DND-41 (cell line): ENCODE measurements at regions not wholly inside any gene's neighbourhood (a gene's known extent, or its start where the extent isn't known, plus 50 kb on each side); places are given as distances from the start of the nearest gene placed in this dataset.

Experiments
- CTCF ChIP-seq: IDR thresholded peaks from 2 replicates; pipeline ENCODE4 v1.5.1; 2012; ENCODE audit warnings: borderline replicate concordance, low read length, moderate library complexity, mild to moderate bottlenecking; ENCODE audit not compliant: poor library complexity, severe bottlenecking; ENCODE audit errors: extremely low read depth
- EZH2 ChIP-seq: IDR thresholded peaks from 3 replicates; pipeline ENCODE4 v1.6.1; 2012; ENCODE audit warnings: borderline replicate concordance, low read depth, mild to moderate bottlenecking, moderate library complexity, low read length, inconsistent platforms; ENCODE audit not compliant: severe bottlenecking

DNA sequence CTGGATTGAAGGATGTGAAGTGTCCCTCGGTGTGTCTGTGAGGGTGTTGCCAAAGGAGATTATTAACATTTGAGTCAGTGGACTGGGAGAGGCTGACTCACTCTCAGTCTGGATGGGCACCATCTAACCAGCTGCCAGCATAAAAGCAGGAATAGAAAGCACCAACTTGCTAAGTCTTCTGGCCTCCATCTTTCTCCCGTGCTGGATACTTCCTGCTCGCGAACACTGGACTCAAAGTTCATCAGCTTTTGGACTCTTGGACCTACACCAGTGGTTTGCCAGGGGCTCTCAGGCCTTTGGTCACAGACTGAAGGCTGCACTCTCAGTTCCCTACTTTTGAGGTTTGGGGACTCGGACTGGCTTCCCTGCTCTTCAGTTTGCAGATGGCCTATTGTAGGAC lies 220.3 kb upstream of the LRFN2 start:
- TF ChIP-seq CTCF (no peak), EZH2 (no peak)
